ENCODE measurements at regions not wholly inside any gene's neighbourhood (a gene's known extent, or its start where the extent isn't known, plus 50 kb on each side); places are given as distances from the start of the nearest gene placed in this dataset.
"Not testable (repeated sequence)": the region's sequence is repeated elsewhere in the genome, so short reads cannot be mapped to it uniquely, and the experiment has no call there.

- no peak for DNase-seq
Measured at GRCh38 chr15:57767481-57767880, 61.0 kb downstream of the POLR2M start.

DNA sequence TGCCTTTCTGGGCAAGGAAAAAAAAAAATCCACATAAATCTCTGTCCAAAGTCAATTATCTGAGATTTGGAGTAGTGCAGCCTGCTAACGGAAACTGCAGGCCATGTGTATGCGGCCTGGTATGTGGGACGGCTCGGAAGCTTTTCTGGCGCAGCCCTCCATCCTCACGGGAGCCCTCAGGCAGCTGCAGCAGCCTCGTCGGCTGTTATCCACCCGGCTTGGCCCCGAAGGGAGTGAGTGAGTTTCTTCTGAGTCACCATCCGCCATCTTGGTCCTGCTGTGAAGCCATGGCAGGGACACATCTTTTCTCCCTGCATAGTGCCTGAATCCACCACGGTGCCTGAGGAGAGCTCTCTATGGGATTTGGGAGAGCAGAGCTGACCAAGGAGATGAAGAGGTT lies 62.8 kb downstream of the POLR2M start:
- no peak for DNase-seq

- no peak for DNase-seq
Measured at GRCh38 chr15:57770495-57770894, 64.0 kb downstream of the POLR2M start.

DNA sequence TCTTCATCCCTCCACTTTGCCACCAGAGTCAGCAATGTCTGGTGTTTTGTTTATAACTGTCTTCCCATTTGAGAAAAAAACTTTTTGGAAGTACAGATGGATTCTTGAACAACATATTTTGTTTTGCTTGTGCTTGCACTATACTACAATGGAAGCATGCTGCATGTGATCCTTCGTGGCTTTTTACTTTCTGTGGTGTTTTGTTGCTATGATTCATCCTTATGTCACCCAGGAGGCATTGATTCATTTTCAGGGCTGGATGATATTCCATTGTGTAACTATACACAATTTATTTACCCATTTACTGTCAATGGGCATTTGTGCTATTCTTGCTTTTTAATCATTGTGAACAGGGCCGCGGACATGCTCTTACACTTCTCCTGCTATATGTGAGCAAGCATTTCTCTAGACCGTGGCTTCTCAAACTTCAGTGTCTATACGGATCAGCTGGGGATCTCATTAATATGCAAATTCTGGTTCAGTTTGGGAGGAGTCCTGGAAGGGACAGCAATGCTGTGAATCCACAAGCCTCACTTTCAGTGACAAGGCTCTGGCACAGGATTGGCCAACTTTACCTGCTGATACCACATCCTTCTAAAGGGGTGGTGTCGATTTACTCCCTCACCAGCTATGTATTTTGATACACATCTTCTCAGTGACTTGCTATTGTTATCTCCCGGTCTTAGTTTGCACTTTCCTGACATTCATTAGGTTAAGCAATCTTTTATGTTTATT lies 65.9 kb downstream of the POLR2M start:
- no peak for DNase-seq

DNA sequence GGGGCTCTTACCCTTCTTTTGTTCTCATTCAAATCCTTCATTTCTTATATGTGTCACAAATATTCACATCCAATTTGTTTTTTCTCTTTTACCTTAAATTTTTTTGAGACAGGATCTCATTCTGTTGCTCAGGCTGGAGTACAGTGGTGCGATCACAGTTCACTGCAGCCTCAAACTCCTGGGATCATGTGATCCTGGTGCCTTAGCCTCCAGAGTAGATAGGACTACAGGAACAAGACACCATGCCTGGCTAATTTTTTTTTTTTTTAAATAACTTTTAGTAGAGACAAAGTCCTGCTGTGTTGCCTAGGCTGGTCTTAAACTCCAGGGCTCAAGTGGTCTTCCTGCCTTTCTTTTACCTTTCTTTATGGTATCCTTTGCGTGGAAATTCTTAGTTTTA lies 66.5 kb downstream of the POLR2M start:
- DNase-seq: no peak

DNA sequence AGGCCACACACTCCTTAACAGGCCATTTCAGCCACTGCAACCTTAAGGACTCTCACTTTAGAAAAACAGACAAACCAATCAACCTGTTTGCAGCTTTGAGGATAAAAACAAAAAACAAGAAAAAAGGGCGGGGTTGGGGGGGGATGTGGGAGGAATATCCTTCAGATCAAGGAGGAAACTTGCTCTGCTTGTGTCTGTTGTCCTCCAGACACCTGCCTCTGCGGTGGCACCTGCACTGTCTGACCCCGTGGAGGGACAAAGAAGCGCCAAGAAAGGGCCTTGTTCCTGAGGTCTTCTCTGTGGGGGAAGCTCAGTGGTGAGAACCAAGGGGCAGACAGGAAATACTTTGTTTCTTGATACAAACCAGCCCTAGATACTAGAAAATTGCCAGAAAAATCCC lies 70.5 kb downstream of the POLR2M start:
- DNase-seq: no peak

- no peak for DNase-seq
Measured at GRCh38 chr15:57780471-57780870, 74.0 kb downstream of the POLR2M start.

GRCh38 chr15:57782731-57783130 lies 76.2 kb downstream of the POLR2M start:
- DNase-seq: no peak

DNA sequence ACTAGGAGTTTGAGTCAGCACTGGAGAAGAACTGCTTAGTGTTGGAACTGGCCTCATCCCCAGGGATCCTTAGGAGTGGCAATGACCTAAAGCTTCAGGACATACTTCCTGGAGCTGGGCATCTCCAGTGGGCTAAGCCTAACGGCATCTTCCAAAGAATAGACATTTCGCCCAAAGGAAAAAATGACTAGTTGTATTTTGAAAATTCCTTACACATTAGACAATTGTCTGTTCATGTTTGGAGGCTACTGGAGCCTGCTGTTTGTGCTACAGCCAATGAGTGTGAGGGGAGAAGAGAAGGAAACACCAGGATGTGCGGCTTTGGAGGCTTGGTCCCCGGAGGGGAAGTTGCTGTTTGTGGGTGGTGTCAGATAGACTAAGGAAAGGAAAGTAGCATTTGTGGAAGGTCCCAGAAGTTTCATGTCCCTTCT lies 77.6 kb downstream of the POLR2M start:
- no peak for DNase-seq

GRCh38 chr15:57785039-57785438 lies 78.5 kb downstream of the POLR2M start:
- DNase-seq: no peak

- no peak for DNase-seq
Measured at GRCh38 chr15:57785959-57786358, 79.4 kb downstream of the POLR2M start.

GRCh38 chr15:57789225-57789624 lies 82.7 kb downstream of the POLR2M start:
- no peak for DNase-seq

DNA sequence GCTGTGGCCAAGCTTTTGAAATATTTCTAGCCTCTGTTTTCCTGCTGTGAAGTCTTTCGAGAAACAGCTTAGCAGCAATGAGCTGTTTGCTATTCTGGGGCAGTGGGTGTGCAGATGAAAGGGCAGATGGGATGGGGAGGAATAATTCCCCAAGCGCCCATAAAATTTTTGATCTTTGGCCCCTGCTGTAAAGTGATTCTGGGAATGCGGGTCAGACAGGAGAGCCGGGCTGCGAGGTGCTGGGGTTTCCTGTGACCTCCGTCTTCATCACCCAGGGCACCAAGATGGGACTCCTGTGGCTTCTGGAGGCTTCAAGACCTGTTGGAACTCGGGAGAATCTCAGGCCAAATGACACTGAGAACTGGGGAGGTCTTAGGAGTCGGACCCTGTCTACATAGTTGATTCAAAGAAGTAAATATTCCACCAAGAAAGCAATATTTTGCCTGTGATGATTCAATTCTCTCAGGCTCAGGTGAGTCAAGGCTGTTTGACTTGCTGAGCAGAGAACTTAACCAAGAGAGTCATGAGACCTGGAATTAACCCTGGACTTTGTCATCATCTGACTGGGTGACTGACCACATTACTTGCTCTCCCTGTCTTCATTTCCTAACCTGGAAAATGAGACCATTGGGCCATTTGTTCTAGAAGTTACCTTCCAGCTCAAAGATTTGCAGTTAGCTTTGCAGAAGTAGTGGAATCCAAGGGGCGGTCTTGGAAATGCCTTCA lies 86.4 kb downstream of the POLR2M start:
- DNase-seq: no peak

DNA sequence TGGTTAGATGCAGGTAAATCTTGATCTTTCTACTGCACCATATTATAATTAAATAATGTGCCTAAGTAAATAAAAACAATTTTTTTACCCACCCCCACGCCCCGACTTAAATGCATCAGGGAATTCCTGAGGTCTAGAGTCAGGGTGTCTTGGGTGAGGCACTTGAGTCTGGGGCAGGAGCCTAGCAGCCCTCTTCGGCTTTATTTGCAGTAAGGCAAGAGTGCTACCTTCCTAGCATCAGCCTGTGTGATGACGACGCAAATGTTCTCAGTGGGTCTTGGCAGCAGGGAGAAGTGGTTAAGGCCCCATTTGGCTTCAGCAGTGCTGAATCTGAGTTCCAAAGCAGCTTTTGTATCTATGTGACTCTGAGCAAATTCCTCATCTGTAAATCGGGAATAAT lies 88.7 kb downstream of the POLR2M start:
- DNase-seq: no peak

- DNase-seq: no peak
Measured at GRCh38 chr15:57796146-57796545, 89.6 kb downstream of the POLR2M start.

- no peak for DNase-seq
Measured at GRCh38 chr15:57797110-57797509, 90.6 kb downstream of the POLR2M start.

DNA sequence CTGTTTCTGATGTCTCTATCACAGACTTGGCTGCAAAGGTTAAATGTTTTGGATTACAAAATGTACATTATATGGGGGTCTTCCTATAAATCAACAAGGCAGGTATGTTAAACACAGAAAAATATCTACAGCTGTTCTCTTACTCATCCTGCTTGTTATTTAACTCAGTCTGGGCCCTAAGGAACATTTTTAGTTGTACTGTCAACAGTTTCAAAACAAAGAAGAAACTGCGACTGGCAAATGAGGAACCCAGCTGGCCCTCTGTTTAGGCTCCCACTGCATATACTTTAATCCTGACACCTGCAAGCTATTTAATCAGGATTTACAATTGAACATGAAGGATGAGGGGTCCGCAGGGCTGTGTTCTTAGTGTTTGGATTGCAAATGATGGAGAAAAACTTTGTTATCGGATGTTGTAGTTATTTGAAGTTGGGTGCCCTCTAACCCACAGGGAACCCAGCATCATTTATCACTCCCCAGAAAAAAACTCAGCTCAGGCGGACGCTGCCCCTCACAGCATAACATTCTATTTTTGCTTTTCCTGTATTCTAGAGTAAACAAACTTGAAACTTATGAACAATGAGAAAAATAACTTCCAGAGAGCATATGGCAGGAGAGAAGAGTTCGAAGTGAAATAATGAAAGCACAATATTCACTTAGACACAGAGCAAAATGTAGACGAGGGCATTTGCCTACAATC lies 91.2 kb downstream of the POLR2M start:
- no peak for DNase-seq

DNA sequence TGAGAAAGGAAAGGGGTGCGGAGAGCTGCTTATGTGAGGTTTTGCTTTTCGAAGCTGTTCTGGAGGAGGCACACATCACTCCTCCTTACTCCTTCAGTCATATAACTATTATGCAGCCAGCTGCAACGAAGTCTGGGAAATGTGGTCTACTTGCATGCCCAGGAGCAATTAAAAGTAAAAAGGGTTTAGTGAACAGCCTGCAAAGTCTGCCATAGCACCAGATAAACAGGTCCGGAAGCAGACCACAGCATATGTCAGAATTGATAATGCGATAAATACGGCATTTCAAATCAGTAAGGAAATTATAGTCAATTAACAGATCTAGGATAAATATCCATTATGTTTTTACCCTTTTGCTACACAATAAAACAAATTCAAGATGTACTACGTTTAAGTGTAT lies 99.5 kb downstream of the POLR2M start:
- no peak for DNase-seq

DNA sequence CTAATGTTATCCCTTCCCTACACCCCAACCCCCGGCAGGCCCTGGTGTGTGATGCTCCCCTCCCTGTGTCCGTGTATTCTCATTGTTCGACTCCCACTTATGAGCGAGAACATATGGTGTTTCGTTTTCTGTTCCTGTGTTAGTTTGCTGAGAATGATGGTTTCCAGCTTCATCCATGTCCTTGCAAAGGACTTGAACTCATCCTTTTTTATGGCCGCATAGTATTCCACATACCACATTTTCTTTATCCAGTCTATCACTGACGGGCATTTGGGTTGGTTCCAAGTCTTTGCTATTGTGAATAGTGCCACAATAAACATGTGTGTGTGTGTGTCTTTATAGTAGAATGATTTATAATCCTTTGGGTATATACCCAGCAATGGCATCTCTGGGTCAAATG lies 102.8 kb downstream of the POLR2M start:
- not testable (repeated sequence) for DNase-seq

DNA sequence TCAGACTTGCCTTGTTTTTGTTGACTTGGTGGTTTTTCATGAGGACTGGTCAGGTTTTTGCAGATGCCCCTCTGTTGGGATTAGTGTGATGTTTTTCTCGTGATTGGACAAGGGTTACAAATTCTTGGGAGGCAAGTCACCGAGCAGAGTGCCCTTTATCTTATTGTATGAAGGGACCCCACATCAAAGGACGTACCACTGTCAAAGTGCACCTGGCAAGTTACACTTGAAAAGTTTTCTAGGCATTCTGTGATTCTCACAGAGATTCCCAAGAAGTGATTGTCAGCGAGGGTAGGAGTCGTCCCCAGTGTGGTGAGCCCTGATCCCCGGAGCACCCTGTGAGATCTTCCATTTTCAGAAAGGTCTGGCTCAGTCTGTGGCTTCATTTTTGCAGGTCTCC lies 110.1 kb downstream of the POLR2M start:
- DNase-seq: no peak

- DNase-seq: no peak
Measured at GRCh38 chr15:57819646-57820045, 113.1 kb downstream of the POLR2M start.

GRCh38 chr15:57820119-57820518 lies 113.6 kb downstream of the POLR2M start:
- DNase-seq: no peak

- DNase-seq: no peak
Measured at GRCh38 chr15:57821826-57822225, 115.3 kb downstream of the POLR2M start.

DNA sequence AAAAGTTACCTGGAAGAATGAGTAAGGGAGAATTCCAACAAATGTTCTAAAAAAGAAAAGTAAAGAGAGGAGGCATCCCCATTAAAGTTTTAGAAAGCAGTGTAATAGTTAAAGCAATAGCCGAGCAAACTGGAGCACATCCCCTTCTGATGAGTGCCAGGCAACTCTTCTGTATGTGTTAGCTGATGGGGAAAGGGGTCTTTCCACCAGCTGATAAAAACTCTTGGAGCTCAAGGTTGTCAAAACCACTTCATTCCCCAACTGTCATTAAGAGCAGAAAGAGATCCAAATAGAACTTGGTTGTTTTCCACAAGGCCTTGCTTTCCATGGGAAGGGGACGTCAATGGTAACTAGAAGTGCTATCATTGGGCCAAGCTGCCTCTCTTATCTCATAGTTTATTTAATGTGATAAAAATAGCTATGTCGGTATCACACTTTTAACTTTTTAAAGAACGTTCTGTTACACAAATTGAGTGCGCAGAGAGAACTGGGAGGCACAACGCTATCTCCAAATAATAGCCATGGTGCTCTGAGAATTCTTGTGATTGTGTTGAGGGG lies 116.9 kb downstream of the POLR2M start:
- no peak for DNase-seq

All from CD4-positive, alpha-beta T cell treated with Interleukin-21 for 1 hour (primary cell).